Ectodermal cell (in vitro differentiated cells): ENCODE measurements at regions not wholly inside any gene's neighbourhood (a gene's known extent, or its start where the extent isn't known, plus 50 kb on each side); places are given as distances from the start of the nearest gene placed in this dataset.

Experiments used
- H3K27ac ChIP-seq: 2 replicates; pipeline ENCODE4 v1.7.0; 2013; ENCODE audit warnings: mild to moderate bottlenecking, low read depth, low read length; ENCODE audit not compliant: insufficient read depth, poor library complexity, severe bottlenecking
- H3K27me3 ChIP-seq: 2 replicates; pipeline ENCODE4 v1.7.0; 2013; ENCODE audit warnings: mild to moderate bottlenecking, low read length; ENCODE audit not compliant: insufficient read depth, control insufficient read depth, poor library complexity, severe bottlenecking
- H3K36me3 ChIP-seq: one replicate; pipeline ENCODE4 v1.7.0; 2013; ENCODE audit warnings: low read length; ENCODE audit not compliant: control insufficient read depth, insufficient read depth
- H3K4me1 ChIP-seq: one replicate; pipeline ENCODE4 v1.7.0; 2013; ENCODE audit warnings: low read length; ENCODE audit not compliant: control insufficient read depth, insufficient read depth
- H3K4me3 ChIP-seq: 2 replicates; pipeline ENCODE4 v1.7.0; 2013; ENCODE audit warnings: low read depth, low read length, control low read depth; ENCODE audit not compliant: insufficient read depth
- H3K9me3 ChIP-seq: 2 replicates; pipeline ENCODE4 v1.7.0; 2013; ENCODE audit warnings: mild to moderate bottlenecking, low read length, moderate library complexity; ENCODE audit not compliant: control insufficient read depth
- WGBS, 2 experiments: methylation state at CpG; one replicate each; pipeline ENCODE4 v1.1.7; 2013; ENCODE audit warnings: missing lambda C conversion rate in 2 of 2; 5-methylcytosine and 5-hydroxymethylcytosine counted together

DNA sequence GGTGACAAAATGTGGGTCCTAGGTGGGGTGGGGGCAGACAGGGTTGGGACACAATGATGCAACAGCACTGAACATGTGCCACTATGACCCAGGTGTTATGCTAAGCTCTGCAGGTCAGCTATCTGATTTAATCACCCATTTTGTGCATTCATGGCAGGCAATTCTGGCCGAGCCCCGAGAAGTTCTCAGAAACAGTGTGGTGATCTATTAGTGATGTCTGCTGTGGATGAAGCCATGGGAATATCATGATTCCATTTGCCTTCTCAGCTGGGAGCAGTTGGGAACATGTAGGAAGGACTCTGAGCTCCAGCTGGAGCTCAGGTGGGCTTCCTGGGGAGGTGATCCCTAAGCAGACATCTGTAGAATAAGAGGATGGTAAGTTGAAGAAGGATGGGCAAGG, 194.0 kb upstream of the POU3F1 start:
- no peaks in the 10 kb centered on the region for H3K27me3 ChIP-seq
- no peak overlapping the region for H3K27ac ChIP-seq
- peaks cover 22% of the 10 kb centered on the region for H3K4me1 ChIP-seq
- H3K9me3 ChIP-seq, result no peaks in the 10 kb centered on the region
- H3K36me3 ChIP-seq, result no peaks in the 10 kb centered on the region
- WGBS, 2 experiments, result 75 to 77% methylated on average over 2 of the region's 2 CpGs
- H3K4me3 ChIP-seq, result no peak overlapping the region

DNA sequence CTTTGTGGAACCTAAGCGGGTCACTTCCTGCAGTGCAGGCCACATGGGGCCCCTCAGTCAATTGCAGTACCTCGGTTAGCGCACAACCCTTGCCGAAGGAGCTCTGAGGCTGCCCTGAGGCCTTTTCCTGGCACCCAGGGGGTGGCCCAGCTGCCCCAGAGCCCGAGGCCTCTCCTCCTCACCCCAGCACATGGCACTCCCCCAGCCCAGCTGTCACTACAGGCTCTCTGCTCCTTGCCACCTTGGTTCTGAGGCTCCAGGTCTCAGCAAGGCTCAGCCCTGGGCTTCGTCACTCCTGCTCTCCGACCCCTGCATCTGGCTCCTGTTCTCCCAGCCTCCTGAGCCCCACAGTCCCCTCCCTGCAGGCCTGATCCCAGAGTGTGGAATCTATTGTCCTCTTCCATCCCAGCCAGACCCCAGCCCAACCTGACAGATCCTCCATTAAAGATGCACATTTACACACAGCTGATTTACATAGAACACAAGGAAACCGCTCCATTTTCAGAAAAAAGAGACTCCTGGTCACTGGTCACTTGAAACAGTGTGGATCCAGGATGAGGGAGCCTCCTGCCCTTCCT, 192.8 kb upstream of the POU3F1 start:
- H3K9me3 ChIP-seq, result no peaks in the 10 kb centered on the region
- no peak overlapping the region for H3K4me3 ChIP-seq
- H3K27me3 ChIP-seq, result no peaks in the 10 kb centered on the region
- H3K4me1 ChIP-seq, result peaks cover 16% of the 10 kb centered on the region
- no peaks in the 10 kb centered on the region for H3K36me3 ChIP-seq
- H3K27ac ChIP-seq, result no peak overlapping the region
- 77 to 80% methylated on average over 8 of the region's 8 CpGs for WGBS, 2 experiments

DNA sequence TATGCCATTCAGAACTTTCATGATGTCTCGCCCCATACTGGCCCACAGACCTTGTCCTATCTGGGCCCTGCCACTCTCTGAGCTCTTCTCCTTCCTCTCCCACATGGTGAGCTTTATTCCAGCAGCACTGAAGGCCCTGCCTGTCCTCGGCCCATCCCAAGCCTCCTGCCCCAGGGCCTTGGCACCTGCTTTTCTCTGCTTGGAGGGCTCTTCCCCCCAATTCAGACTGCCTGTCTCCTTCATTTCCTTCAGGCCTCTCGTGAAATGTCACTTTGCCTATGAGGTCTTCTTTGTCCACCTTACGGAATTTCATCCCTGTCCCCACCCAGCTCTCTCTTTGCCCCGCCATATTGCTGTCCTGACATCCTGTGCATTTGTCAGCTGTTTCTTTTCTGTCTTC, 191.7 kb upstream of the POU3F1 start:
- 90 to 93% methylated on average over 5 of the region's 5 CpGs for WGBS, 2 experiments
- no peaks in the 10 kb centered on the region for H3K27me3 ChIP-seq
- no peaks in the 10 kb centered on the region for H3K9me3 ChIP-seq
- no peaks in the 10 kb centered on the region for H3K36me3 ChIP-seq
- no peak overlapping the region for H3K4me3 ChIP-seq
- no peak overlapping the region for H3K27ac ChIP-seq
- H3K4me1 ChIP-seq, result peaks cover 9% of the 10 kb centered on the region

DNA sequence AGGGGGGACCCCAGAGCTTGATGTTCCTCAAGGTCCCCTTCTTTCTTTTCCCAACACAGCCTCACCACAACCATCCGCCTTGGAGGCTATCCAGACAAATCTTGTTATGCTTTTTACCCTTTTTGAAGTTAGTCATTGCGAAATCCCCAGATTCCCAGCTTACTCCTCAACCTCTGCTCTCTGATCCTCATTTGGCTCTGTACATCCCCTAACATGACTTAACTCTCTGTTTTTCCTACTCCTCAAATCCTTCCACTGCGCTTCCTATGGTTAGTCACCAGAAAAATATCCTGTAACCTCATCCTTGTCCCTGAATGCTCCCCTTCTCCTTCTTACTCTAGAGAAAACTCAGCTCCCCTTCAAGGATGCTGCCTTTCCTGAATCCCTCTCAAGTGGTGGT, 189.1 kb upstream of the POU3F1 start:
- H3K4me3 ChIP-seq, result no peak overlapping the region
- H3K36me3 ChIP-seq, result peaks cover 4% of the 10 kb centered on the region
- H3K27me3 ChIP-seq, result no peaks in the 10 kb centered on the region
- no peak overlapping the region for H3K27ac ChIP-seq
- no peaks in the 10 kb centered on the region for H3K9me3 ChIP-seq
- WGBS, 2 experiments, result 92 to 95% methylated on average over 3 of the region's 3 CpGs
- H3K4me1 ChIP-seq, result no peaks in the 10 kb centered on the region

DNA sequence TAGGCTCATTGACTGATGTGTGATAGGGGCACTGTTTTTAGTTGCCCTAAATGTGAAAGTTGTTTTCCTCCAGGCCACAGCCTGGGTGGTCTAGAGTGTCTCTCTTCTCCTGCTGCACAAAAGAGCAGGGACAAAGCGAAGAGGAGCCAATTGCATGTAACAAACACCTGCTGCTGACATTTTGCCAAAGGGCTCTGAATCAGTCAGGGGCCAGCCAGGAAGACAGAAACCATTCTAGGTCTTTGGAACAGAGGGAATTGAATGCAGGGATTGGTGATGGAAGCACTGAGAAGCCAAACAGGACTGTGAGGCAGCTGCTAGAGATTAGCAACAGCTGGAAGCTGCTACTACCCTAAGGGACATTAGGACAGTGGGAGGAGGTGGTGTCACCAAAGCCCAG, 185.3 kb upstream of the POU3F1 start:
- H3K27me3 ChIP-seq, result no peaks in the 10 kb centered on the region
- H3K9me3 ChIP-seq, result no peaks in the 10 kb centered on the region
- no peak overlapping the region for H3K4me3 ChIP-seq
- H3K36me3 ChIP-seq, result peaks cover 4% of the 10 kb centered on the region
- no peak overlapping the region for H3K27ac ChIP-seq
- no peaks in the 10 kb centered on the region for H3K4me1 ChIP-seq
- WGBS, 2 experiments, result 87 to 89% methylated on average over 1 of the region's 1 CpG

DNA sequence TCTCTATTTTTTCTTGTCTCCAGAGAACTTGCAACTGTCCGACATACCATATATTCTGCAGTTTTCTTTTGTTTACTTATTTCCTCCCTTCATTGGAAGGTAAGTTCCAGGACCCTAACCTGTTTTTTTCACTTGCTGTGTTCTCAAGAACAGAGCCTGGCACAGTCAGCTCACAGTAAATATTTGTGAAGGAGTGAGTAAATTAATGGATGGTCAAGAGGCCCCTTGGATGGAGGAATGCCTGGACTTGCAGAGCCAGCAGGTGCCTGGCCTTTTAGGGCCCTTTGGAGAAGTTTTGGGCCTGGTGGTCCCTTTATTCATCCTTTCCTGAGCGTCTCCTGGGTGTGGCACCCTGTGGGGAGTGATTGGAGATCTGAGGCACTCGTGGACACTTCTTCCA, 182.1 kb upstream of the POU3F1 start:
- Histone ChIP-seq H3K9me3 (no peaks in the 10 kb centered on the region), H3K36me3 (peaks cover 4% of the 10 kb centered on the region), H3K27me3 (no peaks in the 10 kb centered on the region), H3K4me3 (no peak overlapping the region), H3K27ac (no peak overlapping the region), H3K4me1 (peaks cover 8% of the 10 kb centered on the region)
- 87 to 94% methylated on average over 3 of the region's 3 CpGs for WGBS, 2 experiments

DNA sequence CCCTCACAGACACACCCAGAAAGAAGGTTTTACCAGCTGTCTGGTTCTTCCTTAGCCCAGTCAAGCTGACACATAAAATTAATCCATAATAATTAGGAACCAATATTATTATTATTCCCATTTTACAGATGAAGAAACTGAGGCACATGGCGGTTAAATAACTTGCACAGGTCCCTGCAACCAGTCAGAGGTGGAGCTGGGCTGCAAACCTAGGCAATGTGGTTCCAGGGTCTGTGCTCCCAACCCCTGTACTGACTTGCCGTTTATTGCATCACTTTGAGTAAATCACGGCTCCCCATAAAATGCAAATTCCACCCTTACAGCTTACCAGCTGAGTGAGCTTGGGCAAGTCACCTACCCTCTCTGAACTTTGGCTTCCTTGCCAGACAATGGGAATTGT, 179.2 kb upstream of the POU3F1 start:
- no peaks in the 10 kb centered on the region for H3K27me3 ChIP-seq
- no peaks in the 10 kb centered on the region for H3K36me3 ChIP-seq
- no peak overlapping the region for H3K4me3 ChIP-seq
- peaks cover 8% of the 10 kb centered on the region for H3K4me1 ChIP-seq
- no peaks in the 10 kb centered on the region for H3K9me3 ChIP-seq
- WGBS, 2 experiments, result 90 to 96% methylated on average over 3 of the region's 3 CpGs
- H3K27ac ChIP-seq, result no peak overlapping the region

DNA sequence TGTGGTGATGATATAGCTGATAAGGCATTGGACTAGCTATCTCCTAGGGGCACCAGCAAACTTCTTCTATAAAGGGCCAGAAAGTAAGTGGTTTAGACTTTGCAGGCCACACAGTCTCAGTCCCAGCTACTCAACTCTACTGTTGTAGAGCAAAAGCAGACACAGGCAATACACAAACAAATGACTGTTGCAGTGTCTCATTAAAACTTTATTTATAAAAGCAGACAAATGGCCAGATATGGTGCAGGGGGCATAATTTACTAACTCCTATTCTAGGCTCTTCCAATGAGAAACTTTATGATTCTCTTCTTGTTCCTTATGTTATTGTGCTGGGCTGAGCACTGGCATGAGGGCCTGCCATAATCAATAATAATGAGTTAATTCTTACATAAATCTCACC, 176.8 kb upstream of the POU3F1 start:
- no peak overlapping the region for H3K4me3 ChIP-seq
- H3K9me3 ChIP-seq, result no peaks in the 10 kb centered on the region
- peaks cover 8% of the 10 kb centered on the region for H3K4me1 ChIP-seq
- H3K27ac ChIP-seq, result no peak overlapping the region
- no peaks in the 10 kb centered on the region for H3K27me3 ChIP-seq
- no peaks in the 10 kb centered on the region for H3K36me3 ChIP-seq

DNA sequence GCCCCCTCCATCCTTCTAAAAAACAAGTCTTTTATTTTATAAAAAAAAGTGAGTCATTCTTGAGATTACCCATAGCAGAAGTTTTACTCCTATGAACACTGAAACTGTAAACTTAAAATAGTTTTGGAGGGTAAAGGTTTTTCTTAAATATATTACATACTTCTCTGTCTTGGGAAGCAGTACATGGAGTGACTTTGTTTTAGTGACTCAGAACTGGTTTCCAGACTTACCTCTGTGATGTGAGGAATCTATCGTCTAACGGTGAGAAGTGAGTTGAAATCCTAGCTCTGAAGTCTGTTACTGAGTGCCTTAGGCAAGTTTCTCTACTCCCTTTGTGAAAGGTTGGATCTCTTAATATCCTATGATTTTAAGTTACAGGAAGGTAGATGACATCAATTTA, 176.3 kb upstream of the POU3F1 start:
- no peaks in the 10 kb centered on the region for H3K27me3 ChIP-seq
- no peaks in the 10 kb centered on the region for H3K36me3 ChIP-seq
- H3K9me3 ChIP-seq, result no peaks in the 10 kb centered on the region
- no peak overlapping the region for H3K4me3 ChIP-seq
- H3K27ac ChIP-seq, result no peak overlapping the region
- peaks cover 8% of the 10 kb centered on the region for H3K4me1 ChIP-seq
- WGBS, 2 experiments, result 83 to 95% methylated on average over 2 of the region's 2 CpGs

DNA sequence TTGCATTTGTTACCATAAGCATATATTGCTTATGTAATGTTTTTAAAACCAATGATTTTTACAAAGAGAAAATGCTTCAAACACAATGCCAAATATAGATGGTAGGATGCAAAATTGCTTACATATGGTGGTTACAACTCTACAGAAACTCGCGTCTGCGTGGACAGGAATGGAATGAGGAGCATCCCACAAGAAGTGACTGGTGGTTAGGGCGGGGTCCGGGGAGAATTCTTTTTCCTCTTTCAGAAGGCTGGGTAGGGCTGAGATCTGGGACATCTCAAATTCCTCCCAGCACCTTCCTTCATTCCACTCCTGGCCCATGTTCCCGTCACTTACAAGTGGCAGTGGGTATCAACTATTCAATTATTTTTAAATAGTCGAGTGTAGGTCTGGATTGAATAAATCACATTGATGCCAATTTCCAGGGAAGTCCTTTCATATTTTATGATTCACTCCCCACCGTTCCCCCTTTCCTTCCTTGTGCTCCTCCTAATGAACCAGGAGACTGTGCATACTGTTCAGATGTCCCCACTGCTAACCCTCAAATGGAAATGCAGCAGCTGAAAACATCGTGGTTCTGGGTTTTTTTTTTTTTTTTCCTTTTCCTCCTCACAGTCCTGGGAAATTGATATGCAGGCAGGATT, 174.5 kb upstream of the POU3F1 start:
- no peaks in the 10 kb centered on the region for H3K27me3 ChIP-seq
- WGBS, 2 experiments, result 88 to 89% methylated on average over 9 of the region's 9 CpGs

DNA sequence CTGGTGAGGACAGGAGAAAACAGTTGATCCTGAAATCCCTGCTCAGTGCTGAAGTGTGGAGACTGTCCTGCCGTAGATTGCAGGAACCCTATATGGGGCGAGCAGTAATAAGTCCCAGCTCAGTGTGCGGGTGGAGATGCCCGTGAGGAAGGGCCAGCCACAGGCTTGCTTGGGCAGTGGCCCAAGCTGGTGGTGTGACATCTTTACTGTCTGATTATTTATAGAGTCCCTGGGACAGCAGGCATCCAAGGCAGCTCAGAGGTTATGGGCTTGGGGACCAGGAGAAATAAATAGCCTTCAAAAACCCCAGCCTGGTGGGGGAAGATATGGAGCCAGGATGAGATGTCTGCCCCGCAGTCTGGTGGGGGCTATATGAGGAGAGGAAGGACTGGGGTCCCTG, 170.7 kb upstream of the POU3F1 start:
- WGBS, 2 experiments, result 96 to 97% methylated on average over 5 of the region's 5 CpGs
- H3K4me1 ChIP-seq, result no peaks in the 10 kb centered on the region

More for the DNA sequence above, 174.5 kb upstream of the POU3F1 start:
- H3K4me1 ChIP-seq, result peaks cover under 1% of the 10 kb centered on the region
- no peaks in the 10 kb centered on the region for H3K9me3 ChIP-seq
- H3K36me3 ChIP-seq, result no peaks in the 10 kb centered on the region
- H3K4me3 ChIP-seq, result no peak overlapping the region
- H3K27ac ChIP-seq, result no peak overlapping the region

More for the DNA sequence above, 170.7 kb upstream of the POU3F1 start:
- no peak overlapping the region for H3K4me3 ChIP-seq
- no peaks in the 10 kb centered on the region for H3K36me3 ChIP-seq
- H3K27me3 ChIP-seq, result no peaks in the 10 kb centered on the region
- H3K9me3 ChIP-seq, result no peaks in the 10 kb centered on the region
- H3K27ac ChIP-seq, result no peak overlapping the region
